IPS-15b (cell line): ENCODE measurements at regions not wholly inside any gene's neighbourhood (a gene's known extent, or its start where the extent isn't known, plus 50 kb on each side); places are given as distances from the start of the nearest gene placed in this dataset.
"Not testable (repeated sequence)": the region's sequence is repeated elsewhere in the genome, so short reads cannot be mapped to it uniquely, and the experiment has no call there.

Source experiments
- H3K27me3 ChIP-seq: one replicate; pipeline ENCODE4 v1.6.1; 2013; ENCODE audit warnings: low read length; ENCODE audit not compliant: control insufficient read depth, insufficient read depth
- H3K36me3 ChIP-seq: one replicate; pipeline ENCODE4 v1.6.1; 2013; ENCODE audit warnings: low read length; ENCODE audit not compliant: control insufficient read depth, insufficient read depth
- H3K4me1 ChIP-seq: one replicate; pipeline ENCODE4 v1.6.1; 2013; ENCODE audit warnings: mild to moderate bottlenecking, low read length; ENCODE audit not compliant: control insufficient read depth, insufficient read depth
- H3K4me3 ChIP-seq: one replicate; pipeline ENCODE4 v1.5.1; 2013; ENCODE audit warnings: low read depth, low read length
- H3K9ac ChIP-seq: one replicate; pipeline ENCODE4 v1.6.1; 2013; ENCODE audit warnings: low read depth, mild to moderate bottlenecking, low read length
- H3K9me3 ChIP-seq: one replicate; pipeline ENCODE4 v1.6.1; 2013; ENCODE audit warnings: mild to moderate bottlenecking, low read length; ENCODE audit not compliant: control insufficient read depth, insufficient read depth

DNA sequence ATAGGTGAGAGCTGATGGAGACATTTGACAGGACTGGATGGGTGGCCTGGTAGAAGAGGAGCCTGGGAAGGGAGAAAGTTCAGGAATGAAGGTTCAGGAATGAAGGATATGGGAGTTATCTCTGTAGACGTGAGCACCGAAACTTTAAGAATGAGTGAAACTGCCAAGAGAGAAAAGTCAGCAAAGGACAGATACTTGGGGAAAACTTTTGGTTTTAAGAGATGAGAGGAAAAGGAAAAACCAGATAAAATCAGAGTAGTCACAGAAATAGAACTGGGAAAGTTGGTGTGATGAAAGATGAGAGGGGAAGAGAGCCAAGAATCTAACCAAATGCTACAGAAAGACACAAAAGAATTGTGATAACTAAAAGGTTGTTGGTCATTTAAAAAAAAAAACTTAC is 88.9 kb downstream of the PRR15 start:
- no peaks in the 10 kb centered on the region for H3K4me1 ChIP-seq
- H3K36me3 ChIP-seq = no peaks in the 10 kb centered on the region
- no peak overlapping the region for H3K9ac ChIP-seq
- no peaks in the 10 kb centered on the region for H3K9me3 ChIP-seq
- no peaks in the 10 kb centered on the region for H3K27me3 ChIP-seq
- no peak overlapping the region for H3K4me3 ChIP-seq

- not testable (repeated sequence) for H3K9me3 ChIP-seq, H3K9ac ChIP-seq, H3K36me3 ChIP-seq, H3K4me3 ChIP-seq, H3K27me3 ChIP-seq, H3K4me1 ChIP-seq
Observed at GRCh38 chr7:29654340-29654739, 90.7 kb downstream of the PRR15 start.

GRCh38 chr7:29657288-29657687 is 93.7 kb downstream of the PRR15 start:
- Histone ChIP-seq H3K4me3 (no peak overlapping the region), H3K36me3 (no peaks in the 10 kb centered on the region), H3K9ac (no peak overlapping the region), H3K9me3 (no peaks in the 10 kb centered on the region), H3K4me1 (no peaks in the 10 kb centered on the region), H3K27me3 (no peaks in the 10 kb centered on the region)

DNA sequence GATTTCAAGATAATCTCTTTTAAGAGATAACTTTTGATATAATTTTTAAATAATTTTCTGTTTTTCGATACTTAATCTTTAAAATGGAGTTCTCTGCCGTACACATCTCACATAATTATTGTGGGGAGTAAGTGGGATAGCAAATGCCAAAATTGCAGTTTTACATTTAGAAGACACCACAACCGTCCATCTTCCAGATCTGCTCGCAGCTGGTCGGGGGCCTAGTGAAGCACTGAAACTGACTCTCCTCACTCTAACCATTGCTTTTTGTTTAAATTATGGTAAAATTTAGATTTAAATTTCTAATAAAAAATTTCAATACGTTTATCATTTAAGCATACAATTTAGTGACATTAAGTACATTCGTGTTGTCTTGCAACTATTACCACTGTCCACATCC is 94.2 kb downstream of the PRR15 start:
- no peaks in the 10 kb centered on the region for H3K4me1 ChIP-seq
- H3K36me3 ChIP-seq = no peaks in the 10 kb centered on the region
- no peaks in the 10 kb centered on the region for H3K27me3 ChIP-seq
- H3K9me3 ChIP-seq = no peaks in the 10 kb centered on the region
- no peak overlapping the region for H3K9ac ChIP-seq
- no peak overlapping the region for H3K4me3 ChIP-seq

DNA sequence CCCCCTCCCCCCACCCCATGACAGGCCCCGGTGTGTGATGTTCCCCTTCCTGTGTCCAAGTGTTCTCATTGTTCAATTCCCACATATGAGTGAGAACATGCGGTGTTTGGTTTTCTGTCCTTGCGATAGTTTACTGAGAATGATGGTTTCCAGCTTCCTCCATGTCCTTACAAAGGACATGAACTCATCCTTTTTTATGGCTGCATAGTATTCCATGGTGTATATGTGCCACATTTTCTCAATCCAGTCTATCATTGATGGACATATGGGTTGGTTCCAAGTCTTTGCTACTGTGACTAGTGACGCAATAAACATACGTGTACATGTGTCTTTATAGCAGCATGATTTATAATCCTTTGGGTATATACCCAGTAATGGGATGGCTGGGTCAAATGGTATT is 95.6 kb downstream of the PRR15 start:
- H3K4me3 ChIP-seq, H3K9ac ChIP-seq, H3K27me3 ChIP-seq, H3K9me3 ChIP-seq, H3K36me3 ChIP-seq, H3K4me1 ChIP-seq: not testable (repeated sequence)

DNA sequence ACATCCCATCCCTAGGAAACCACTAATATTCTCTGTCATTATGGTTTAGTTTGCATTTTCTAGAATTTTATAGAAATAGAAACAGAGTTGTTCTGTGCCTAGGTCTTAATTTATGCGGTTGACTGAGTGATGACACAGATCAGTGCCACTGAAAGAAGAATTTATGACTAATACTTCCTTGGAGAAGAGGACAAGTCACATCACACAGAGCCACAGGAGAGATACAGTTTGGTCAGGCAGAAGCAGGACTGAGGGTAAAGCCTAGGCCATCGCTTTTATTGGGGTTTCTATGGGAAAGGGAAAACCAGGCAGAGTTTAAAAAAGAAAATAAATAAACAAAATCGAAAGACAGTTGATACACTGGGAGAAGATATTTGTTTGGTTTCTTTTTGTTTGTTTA is 99.3 kb downstream of the PRR15 start:
- H3K9me3 ChIP-seq, H3K27me3 ChIP-seq, H3K36me3 ChIP-seq, H3K4me3 ChIP-seq, H3K4me1 ChIP-seq, H3K9ac ChIP-seq: not testable (repeated sequence)

DNA sequence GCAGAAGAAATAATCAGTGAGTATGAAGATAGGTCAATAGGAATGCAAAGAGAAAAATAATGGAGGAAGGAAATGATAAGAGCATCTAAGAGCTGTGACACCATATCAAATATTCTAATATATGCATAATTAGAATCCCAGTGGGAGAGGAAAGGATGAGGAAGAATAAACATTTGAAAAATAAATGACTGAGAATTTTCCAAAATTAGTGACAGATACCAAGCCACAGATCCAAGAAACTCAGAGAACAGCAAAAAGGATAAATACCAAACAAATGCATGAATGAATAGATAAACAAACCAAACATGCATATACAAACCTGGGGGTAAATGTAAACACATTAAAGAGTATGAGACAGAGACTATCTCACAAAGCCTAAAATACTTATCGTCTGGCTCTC is 101.4 kb downstream of the PRR15 start:
- not testable (repeated sequence) for H3K9ac ChIP-seq, H3K27me3 ChIP-seq, H3K9me3 ChIP-seq, H3K36me3 ChIP-seq, H3K4me3 ChIP-seq, H3K4me1 ChIP-seq

GRCh38 chr7:29667096-29667669 is 103.5 kb downstream of the PRR15 start:
- not testable (repeated sequence) for H3K4me1 ChIP-seq, H3K36me3 ChIP-seq, H3K9ac ChIP-seq, H3K4me3 ChIP-seq, H3K9me3 ChIP-seq, H3K27me3 ChIP-seq

GRCh38 chr7:29671286-29671685 is 107.7 kb downstream of the PRR15 start:
- not testable (repeated sequence) for H3K36me3 ChIP-seq, H3K4me3 ChIP-seq, H3K4me1 ChIP-seq, H3K27me3 ChIP-seq, H3K9ac ChIP-seq, H3K9me3 ChIP-seq

DNA sequence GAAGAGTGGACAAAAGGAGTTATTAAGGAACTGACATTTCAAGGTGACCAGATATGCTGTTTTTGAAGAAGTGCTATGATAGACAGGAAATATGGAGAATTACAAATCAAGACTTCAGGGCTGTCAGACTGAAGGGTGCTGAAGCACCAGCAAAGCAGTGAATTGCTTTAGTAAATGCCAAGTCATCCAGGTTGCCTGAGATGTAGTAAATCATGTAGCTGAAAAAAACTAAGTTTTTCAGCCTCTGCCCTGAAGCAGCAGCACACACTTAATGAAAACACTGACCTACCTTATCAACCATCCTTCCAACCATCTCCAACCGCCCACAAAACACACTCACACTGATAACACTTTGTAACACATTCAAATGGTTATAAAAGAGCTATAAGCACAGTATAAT is 110.0 kb downstream of the PRR15 start:
- H3K9me3 ChIP-seq, H3K27me3 ChIP-seq, H3K9ac ChIP-seq, H3K4me3 ChIP-seq, H3K36me3 ChIP-seq, H3K4me1 ChIP-seq: not testable (repeated sequence)

DNA sequence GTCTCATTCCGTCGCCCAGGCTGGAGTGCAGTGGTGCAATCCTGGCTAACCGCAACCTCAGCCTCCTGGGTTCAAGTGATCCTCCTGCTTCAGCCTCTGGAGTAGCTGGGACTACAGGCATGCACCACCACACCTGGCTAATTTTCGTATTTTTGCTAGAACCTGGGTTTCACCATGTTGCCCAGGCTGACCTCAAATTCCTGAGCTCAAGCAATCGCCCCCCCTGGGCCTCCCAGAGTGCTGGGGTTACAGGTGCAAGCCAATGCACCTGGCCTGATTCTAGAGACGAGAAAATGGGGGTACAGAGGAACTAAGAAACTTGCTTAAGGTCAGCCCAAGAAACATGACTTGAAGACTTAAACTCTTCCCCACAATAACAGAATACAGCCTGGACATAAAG is 111.0 kb downstream of the PRR15 start:
- H3K36me3 ChIP-seq, H3K9ac ChIP-seq, H3K4me3 ChIP-seq: not testable (repeated sequence)

GRCh38 chr7:29677254-29677653 is 113.6 kb downstream of the PRR15 start:
- not testable (repeated sequence) for H3K4me1 ChIP-seq, H3K4me3 ChIP-seq, H3K9ac ChIP-seq, H3K9me3 ChIP-seq, H3K27me3 ChIP-seq, H3K36me3 ChIP-seq

More for the DNA sequence above, 111.0 kb downstream of the PRR15 start:
- H3K9me3 ChIP-seq, H3K4me1 ChIP-seq, H3K27me3 ChIP-seq: not testable (repeated sequence)

GRCh38 chr7:29679963-29680362 is 116.3 kb downstream of the PRR15 start:
- not testable (repeated sequence) for H3K9ac ChIP-seq, H3K9me3 ChIP-seq

More at GRCh38 chr7:29679963-29680362, 116.3 kb downstream of the PRR15 start:
- not testable (repeated sequence) for H3K36me3 ChIP-seq, H3K27me3 ChIP-seq, H3K4me1 ChIP-seq, H3K4me3 ChIP-seq
